Activated T-helper 2 cell treated with anti-CD3 and anti-CD28 coated beads, Interferon-gamma antibody, Interleukin-2, Interleukin-4, amounts not matched to agents 10 μg/mL and 5 μg/mL and 100 μg/mL, durations not matched to agents 14 hours and 24 hours and 36 hours (primary cell): ENCODE measurements at regions not wholly inside any gene's neighbourhood (a gene's known extent, or its start where the extent isn't known, plus 50 kb on each side); places are given as distances from the start of the nearest gene placed in this dataset.
A peak's percentile ranks its signal among the peaks of the same experiment; 100 is the strongest.

Experiments used
- DNase-seq: peaks from one replicate; pipeline ENCODE4 v3.0.0; 2021; ENCODE audit warnings: low spot score
- H3K27ac Mint-ChIP-seq: one replicate; pipeline ENCODE4 v1.8.0; 2021; ENCODE audit warnings: mixed read lengths
- H3K27me3 Mint-ChIP-seq: one replicate; pipeline ENCODE4 v1.8.0; 2021; ENCODE audit warnings: low read depth, mixed read lengths
- H3K36me3 Mint-ChIP-seq: one replicate; pipeline ENCODE4 v1.8.0; 2021; ENCODE audit warnings: low read depth, mixed read lengths
- H3K4me1 Mint-ChIP-seq: one replicate; pipeline ENCODE4 v1.8.0; 2021; ENCODE audit warnings: low read depth, mixed read lengths
- H3K4me3 Mint-ChIP-seq: one replicate; pipeline ENCODE4 v1.8.0; 2021; ENCODE audit warnings: low read depth, mild to moderate bottlenecking, moderate library complexity, mixed read lengths
- H3K9me3 Mint-ChIP-seq: one replicate; pipeline ENCODE4 v1.8.0; 2021; ENCODE audit warnings: mixed read lengths
- intact Hi-C: fragments of 100-400 bp; cut with micrococcal nuclease; formaldehyde crosslinking; loops from one replicate; pipeline ENCODE4 v1.15.1; 2023

DNA sequence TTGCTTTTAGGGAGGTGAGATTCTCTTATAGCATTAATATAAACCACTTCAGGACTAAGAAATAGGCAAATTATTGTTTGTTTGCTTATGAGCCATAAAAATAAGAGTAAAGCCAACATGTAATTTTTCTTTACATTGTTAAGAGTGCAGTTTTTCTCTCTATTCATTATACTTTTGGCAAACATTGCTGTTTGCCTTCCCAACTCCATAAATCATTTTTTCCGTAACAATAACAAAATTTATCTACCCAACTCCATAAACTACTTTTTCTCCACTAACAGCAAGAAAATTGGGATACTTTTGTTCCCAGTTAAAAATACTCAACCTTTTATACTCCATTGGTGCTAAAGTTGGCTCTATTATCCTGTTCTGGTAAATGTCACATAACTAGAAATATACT is 229.7 kb upstream of the GPRIN3 start:
- no peak for DNase-seq
- Mint-ChIP-seq H3K4me3 (no peak overlapping the region), H3K27me3 (peaks cover 12% of the 10 kb centered on the region), H3K9me3 (no peaks in the 10 kb centered on the region), H3K4me1 (peaks cover 18% of the 10 kb centered on the region), H3K36me3 (no peaks in the 10 kb centered on the region), H3K27ac (no peak overlapping the region)
- intact Hi-C loops: no loop called here

- Mint-ChIP-seq H3K27ac (no peak overlapping the region), H3K27me3 (peaks cover 22% of the 10 kb centered on the region), H3K36me3 (no peaks in the 10 kb centered on the region), H3K4me1 (peaks cover 11% of the 10 kb centered on the region), H3K9me3 (no peaks in the 10 kb centered on the region), H3K4me3 (no peak overlapping the region)
- intact Hi-C loops: no loop called here
- no peak for DNase-seq
Observed at GRCh38 chr4:89535251-89535650, 227.7 kb upstream of the GPRIN3 start.

DNA sequence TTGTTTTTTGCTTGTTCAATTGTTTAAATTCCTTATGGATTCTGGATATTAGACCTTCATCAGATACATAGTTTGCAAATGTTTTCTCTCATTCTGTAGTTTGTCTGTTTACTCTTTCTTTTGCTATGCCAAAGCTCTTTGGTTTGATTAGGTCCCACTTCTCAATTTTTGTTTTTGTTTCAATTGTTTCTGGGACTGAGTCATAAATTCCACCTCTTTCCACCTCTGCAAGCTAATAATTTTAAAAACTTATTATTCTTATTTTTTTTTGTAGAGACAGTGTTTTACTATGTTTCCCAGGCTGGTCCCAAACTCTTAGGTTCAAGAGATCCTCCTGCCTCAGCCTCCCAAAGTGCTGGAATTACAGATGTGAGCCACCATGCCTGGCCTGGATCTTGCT is 226.8 kb upstream of the GPRIN3 start:
- H3K4me3 Mint-ChIP-seq: no peak overlapping the region
- no peaks in the 10 kb centered on the region for H3K9me3 Mint-ChIP-seq
- H3K36me3 Mint-ChIP-seq: no peaks in the 10 kb centered on the region
- intact Hi-C loops: no loop called here
- H3K4me1 Mint-ChIP-seq: peaks cover 3% of the 10 kb centered on the region
- H3K27me3 Mint-ChIP-seq: peaks cover 22% of the 10 kb centered on the region
- no peak for DNase-seq
- H3K27ac Mint-ChIP-seq: no peak overlapping the region

GRCh38 chr4:89531932-89532640 is 224.5 kb upstream of the GPRIN3 start:
- no peak overlapping the region for H3K4me3 Mint-ChIP-seq
- intact Hi-C loops: no loop called here
- H3K9me3 Mint-ChIP-seq: no peaks in the 10 kb centered on the region
- no peaks in the 10 kb centered on the region for H3K36me3 Mint-ChIP-seq
- H3K27ac Mint-ChIP-seq: no peak overlapping the region
- no peak for DNase-seq
- peaks cover 8% of the 10 kb centered on the region for H3K4me1 Mint-ChIP-seq
- peaks cover 27% of the 10 kb centered on the region for H3K27me3 Mint-ChIP-seq

- Mint-ChIP-seq H3K4me3 (no peak overlapping the region), H3K9me3 (no peaks in the 10 kb centered on the region), H3K36me3 (no peaks in the 10 kb centered on the region), H3K27me3 (peaks cover 37% of the 10 kb centered on the region), H3K27ac (no peak overlapping the region), H3K4me1 (peaks cover 8% of the 10 kb centered on the region)
- peak; percentile 10 for DNase-seq
- intact Hi-C loops: no loop called here
Observed at GRCh38 chr4:89528526-89529133, 221.0 kb upstream of the GPRIN3 start.

GRCh38 chr4:89521826-89522225 is 214.2 kb upstream of the GPRIN3 start:
- no peaks in the 10 kb centered on the region for H3K4me1 Mint-ChIP-seq
- no peak overlapping the region for H3K27ac Mint-ChIP-seq

DNA sequence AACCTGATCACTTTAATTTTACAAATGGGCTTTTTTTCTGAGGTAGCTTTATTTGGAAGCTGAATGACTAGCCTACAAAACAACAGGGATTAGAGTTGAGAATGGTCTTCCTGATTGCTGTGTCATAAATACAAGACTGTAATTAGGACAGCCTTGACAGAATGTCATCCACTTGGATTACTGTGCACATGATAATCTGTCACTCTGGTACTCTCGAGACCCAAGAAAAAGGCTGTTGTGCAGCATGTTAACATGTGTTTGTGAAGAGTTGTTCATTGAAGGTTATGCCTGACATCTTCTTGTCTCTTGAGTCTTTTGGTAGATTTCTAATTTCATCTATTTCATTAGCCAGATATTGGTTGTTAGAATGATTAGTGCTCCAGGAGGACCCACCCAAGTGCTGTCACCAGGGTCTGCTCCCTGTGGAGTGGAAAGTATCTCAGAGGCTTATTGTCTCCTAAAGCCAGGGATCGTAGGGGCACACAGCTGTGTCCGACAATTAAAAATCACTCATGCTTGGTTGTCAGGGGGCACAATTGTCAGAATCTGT is 212.2 kb upstream of the GPRIN3 start:
- peaks cover 70% of the 10 kb centered on the region for H3K27me3 Mint-ChIP-seq
- no peak for DNase-seq
- intact Hi-C loops: no loop called here
- no peak overlapping the region for H3K4me3 Mint-ChIP-seq
- no peaks in the 10 kb centered on the region for H3K9me3 Mint-ChIP-seq
- no peak overlapping the region for H3K27ac Mint-ChIP-seq
- no peaks in the 10 kb centered on the region for H3K4me1 Mint-ChIP-seq
- no peaks in the 10 kb centered on the region for H3K36me3 Mint-ChIP-seq

More at GRCh38 chr4:89521826-89522225, 214.2 kb upstream of the GPRIN3 start:
- Mint-ChIP-seq H3K9me3 (no peaks in the 10 kb centered on the region), H3K27me3 (peaks cover 65% of the 10 kb centered on the region), H3K4me3 (no peak overlapping the region), H3K36me3 (no peaks in the 10 kb centered on the region)
- intact Hi-C loops: no loop called here
- DNase-seq: no peak

GRCh38 chr4:89518259-89518658 is 210.7 kb upstream of the GPRIN3 start:
- intact Hi-C loops: no loop called here
- no peaks in the 10 kb centered on the region for H3K4me1 Mint-ChIP-seq
- H3K36me3 Mint-ChIP-seq: no peaks in the 10 kb centered on the region
- H3K27me3 Mint-ChIP-seq: peaks cover 76% of the 10 kb centered on the region
- no peak overlapping the region for H3K4me3 Mint-ChIP-seq
- no peak for DNase-seq
- H3K27ac Mint-ChIP-seq: no peak overlapping the region
- H3K9me3 Mint-ChIP-seq: no peaks in the 10 kb centered on the region

- Mint-ChIP-seq H3K27ac (no peak overlapping the region), H3K4me3 (no peak overlapping the region), H3K4me1 (peaks cover 3% of the 10 kb centered on the region), H3K36me3 (no peaks in the 10 kb centered on the region), H3K27me3 (peaks cover 71% of the 10 kb centered on the region), H3K9me3 (no peaks in the 10 kb centered on the region)
- DNase-seq: no peak
- intact Hi-C loops: no loop called here
Observed at GRCh38 chr4:89514811-89515210, 207.2 kb upstream of the GPRIN3 start.

DNA sequence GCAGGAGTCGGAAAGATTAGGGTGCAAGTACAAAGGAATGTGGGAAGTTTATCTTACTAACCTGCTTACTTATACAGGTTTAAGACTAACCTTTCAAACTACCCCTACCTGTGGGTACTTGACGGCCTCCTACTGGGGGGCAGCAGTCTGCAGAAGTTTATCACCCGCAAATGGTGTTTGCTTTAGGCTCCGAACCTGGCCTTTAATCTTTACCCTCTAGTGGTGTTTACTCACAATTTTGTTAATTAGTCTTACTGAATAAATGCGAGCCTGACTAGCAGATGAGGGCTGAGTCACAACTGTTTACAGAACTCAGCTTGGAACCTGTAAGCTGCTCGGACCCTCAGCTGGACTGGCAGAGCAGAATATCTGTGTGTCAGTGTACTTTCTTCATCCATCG is 204.2 kb upstream of the GPRIN3 start:
- intact Hi-C loops: no loop called here
- peaks cover 49% of the 10 kb centered on the region for H3K27me3 Mint-ChIP-seq
- peaks cover 13% of the 10 kb centered on the region for H3K4me1 Mint-ChIP-seq
- no peak overlapping the region for H3K27ac Mint-ChIP-seq
- DNase-seq: no peak
- H3K4me3 Mint-ChIP-seq: no peak overlapping the region
- H3K9me3 Mint-ChIP-seq: peaks cover 11% of the 10 kb centered on the region
- peaks cover 3% of the 10 kb centered on the region for H3K36me3 Mint-ChIP-seq

GRCh38 chr4:89509708-89510281 is 202.2 kb upstream of the GPRIN3 start:
- H3K27me3 Mint-ChIP-seq: peaks cover 36% of the 10 kb centered on the region
- no peak overlapping the region for H3K4me3 Mint-ChIP-seq
- H3K9me3 Mint-ChIP-seq: peaks cover 11% of the 10 kb centered on the region
- H3K36me3 Mint-ChIP-seq: peaks cover 3% of the 10 kb centered on the region
- DNase-seq: peak; percentile 16
- intact Hi-C loops: loop anchor here (1.0 to 2.0 kb wide), 2 partner anchors 31 to 39 kb away; no protein-coding TSS in a partner anchor
- H3K4me1 Mint-ChIP-seq: peaks cover 13% of the 10 kb centered on the region
- no peak overlapping the region for H3K27ac Mint-ChIP-seq

DNA sequence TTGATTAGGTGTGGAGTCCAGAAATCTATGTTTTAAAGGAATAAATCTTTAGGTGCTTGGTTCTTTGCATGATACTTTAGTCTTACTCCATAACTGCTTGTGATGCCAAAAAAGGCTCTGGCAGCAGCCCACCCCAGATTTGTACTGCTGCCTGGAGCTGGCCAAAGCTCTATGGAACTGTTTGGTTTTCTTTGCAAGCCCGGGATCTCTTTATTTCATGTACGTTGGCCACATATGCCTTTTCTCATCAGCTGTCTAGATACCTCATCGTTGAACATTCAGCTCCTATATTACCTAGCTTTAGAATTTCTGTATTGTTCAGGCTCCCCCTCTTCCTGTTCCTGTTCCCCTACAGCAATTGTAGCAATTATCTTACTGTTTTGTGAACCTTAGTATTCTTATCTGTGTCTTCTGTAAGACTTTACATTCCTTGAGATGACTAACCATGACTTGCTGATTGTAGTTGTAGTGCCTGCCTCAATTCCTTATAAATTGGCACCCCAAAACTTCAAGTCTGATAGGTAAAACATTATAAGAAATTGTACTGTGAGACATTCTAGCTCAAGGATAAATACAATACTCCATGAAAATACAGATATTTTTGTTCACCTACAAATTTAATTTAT is 199.4 kb upstream of the GPRIN3 start:
- no peak for DNase-seq
- Mint-ChIP-seq H3K4me1 (peaks cover 13% of the 10 kb centered on the region), H3K27me3 (peaks cover 23% of the 10 kb centered on the region), H3K36me3 (peaks cover 3% of the 10 kb centered on the region), H3K27ac (no peak overlapping the region), H3K4me3 (no peak overlapping the region), H3K9me3 (peaks cover 11% of the 10 kb centered on the region)
- intact Hi-C loops: no loop called here

DNA sequence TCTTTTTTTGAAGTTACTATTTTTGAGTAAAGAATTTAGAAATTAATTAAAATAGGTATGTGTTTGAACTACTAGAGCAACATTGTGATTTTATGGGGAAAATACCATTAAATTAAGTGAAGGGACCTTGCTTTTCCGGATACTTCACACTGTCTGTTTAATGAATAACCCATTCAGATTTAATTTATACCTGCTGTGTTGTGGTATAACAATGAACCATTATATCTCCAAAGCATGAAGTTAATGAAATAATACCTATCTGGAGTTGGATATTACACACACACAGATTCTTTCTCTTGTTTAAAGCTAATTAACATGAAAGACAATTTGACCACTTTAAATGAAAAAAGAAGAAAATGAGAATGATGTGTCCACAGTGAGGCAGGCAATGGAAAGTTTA is 195.0 kb upstream of the GPRIN3 start:
- Mint-ChIP-seq H3K27me3 (peaks cover 33% of the 10 kb centered on the region), H3K4me1 (no peaks in the 10 kb centered on the region), H3K9me3 (no peaks in the 10 kb centered on the region), H3K27ac (no peak overlapping the region), H3K4me3 (no peak overlapping the region), H3K36me3 (no peaks in the 10 kb centered on the region)
- intact Hi-C loops: no loop called here
- DNase-seq: no peak
